Lung microvascular endothelial cell (primary cell): ENCODE measurements at regions not wholly inside any gene's neighbourhood (a gene's known extent, or its start where the extent isn't known, plus 50 kb on each side); places are given as distances from the start of the nearest gene placed in this dataset.

Experiments used
- DNase-seq, 2 donors: peaks; one replicate each; pipeline versions ENCODE4 v3.0.0 to v3.0.0-alpha.2; 2010; ENCODE audit warnings: low read depth in 2 of 2

DNA sequence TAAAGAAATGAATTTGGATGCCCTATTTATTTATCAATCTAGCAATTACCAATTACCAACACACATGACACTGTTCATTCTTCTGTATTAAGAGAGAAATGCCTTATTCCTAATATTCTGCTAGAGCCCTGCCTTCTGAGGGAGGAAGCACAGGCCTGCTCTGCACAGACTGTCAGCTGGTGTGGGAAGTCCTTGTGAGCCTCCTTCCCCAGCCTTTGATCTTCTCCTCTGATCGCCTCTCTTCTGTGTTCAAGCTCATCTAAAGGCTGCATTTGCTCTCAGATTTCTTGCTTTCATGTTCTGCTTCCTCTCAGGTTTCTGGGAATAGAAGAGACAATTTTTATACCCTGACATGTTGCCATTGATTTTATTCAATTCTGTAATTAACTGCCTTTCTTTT is 290.6 kb upstream of the UMPS start:
- no peak for DNase-seq

DNA sequence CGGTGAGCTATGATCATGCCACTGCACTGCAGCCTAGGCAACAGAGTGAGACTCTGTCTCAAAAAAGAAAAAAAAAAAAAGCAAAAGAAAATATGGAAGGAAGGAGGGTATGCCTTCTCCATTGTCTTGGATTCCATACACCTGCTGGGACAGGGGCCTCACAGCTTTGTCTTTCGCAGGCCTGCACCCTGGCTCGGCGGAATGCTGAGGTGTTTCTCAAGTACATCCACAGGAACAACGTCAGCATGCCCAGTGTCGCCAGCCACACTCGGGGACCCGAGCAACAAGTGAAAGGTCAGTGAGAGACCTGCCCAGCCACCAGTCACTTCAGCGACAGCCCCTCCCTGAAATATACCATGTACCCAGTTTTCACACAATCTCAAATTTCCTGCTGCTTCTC is 288.5 kb upstream of the UMPS start:
- no peak for DNase-seq

DNA sequence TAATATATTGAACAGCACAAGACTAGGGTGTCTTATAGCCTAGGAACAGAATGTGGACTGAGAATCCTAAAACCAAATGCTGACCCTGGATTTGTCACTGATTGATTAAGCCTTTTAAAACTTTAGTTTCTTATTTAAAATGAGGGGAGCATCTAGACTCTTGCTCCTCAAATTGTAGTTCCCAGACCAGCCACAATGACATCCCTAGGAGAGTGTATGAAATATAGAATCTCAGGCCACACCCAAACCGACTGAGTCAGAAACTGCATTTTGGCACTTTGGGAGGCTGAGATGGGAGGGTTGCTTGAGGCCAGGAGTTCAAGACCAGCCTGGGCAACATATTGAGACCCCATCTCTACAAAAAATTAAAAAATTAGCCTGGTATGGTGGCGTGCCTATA is 287.8 kb upstream of the UMPS start:
- no peak for DNase-seq

DNA sequence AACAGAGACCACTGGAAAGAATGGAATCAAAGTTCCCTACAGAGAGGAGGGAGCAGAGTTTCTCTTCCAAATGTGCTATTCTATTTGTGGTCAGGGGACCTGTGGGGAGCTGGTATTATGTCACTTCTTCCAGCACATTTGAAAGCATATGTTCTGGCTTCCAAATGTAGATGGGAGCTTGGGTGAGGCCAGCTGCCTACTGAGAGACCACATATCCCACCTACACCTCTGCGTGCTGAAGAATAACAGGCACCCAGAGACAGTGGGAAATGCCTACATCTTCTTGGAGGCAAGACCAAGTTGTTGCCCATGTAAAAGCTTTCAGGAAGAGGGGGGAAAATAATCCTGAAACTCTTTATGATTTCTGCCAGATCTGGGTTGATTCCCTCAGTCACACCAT is 286.8 kb upstream of the UMPS start:
- no peak for DNase-seq

DNA sequence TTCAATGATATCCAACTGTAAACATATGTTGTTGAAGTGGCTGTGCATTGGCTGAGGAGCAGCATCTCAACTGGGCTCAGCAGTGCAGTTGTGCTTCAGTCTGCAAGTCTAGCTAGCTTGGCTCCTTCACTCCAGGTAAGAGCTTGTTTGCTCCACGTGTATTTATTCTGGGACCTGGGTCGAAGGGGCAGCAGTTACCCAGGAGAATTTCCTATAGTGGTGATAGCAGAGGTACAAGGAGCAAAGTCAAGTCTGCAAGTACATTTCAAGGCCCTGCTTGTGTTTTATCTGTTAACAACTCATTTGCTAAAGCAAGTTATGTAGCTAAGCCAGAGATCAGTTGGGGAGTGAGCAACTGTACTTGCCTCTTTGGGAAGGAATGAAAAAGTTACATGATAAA is 286.2 kb upstream of the UMPS start:
- no peak for DNase-seq

DNA sequence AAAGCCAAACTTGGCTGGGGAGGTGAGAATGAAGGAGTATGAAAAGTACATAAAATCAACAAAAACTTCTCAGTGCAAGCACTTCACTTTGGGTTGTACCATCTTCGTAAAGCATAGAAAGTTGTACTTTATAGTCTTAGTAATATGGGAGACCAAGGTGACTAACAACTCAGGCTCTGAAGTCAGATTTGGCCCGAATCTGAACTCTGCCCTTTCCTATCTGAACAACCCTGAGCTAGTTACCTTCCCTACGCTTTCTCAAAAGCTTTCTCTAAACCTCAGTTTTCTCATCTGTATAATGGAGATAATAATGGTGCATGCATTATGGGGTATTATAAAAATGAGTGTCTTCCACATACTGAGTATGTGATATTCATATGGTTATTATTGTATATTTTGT is 285.4 kb upstream of the UMPS start:
- DNase-seq = no peak

DNA sequence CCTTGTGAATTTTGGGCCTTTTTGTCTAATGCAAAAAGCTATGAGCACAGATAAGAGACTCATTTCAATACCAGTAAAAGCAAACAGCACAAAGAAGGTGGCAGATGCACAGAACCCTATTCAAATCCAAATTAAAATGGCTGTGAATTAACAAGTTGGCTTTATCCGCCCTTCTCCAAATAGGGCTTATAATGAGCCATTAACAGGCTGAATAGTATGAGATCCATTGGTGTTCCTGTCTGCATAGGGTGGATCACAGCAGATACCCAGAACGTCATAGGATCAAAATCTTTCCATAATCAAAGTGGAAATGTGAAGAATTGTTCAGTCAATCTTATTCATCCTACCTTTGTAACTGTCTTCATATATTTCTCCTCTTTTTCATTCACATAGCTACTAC is 282.4 kb upstream of the UMPS start:
- DNase-seq = no peak

DNA sequence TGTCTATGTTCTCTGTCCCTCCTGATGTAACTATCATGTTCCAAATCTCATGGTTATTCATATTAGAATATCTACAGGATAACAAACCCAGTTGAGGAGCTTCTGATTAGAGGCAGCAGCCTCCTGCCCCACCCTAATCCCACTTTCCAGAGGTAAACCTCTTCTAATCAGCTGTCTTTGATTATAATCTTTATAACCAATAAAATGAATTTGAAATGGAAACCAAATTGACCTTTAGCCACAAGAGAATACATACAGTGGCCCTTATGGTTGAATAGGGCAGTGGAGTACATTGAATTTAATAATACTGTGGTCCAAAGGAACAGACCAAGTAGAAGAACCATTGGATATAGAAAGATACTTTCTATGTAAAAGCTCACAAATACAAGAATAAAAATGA is 281.3 kb upstream of the UMPS start:
- DNase-seq = no peak

DNA sequence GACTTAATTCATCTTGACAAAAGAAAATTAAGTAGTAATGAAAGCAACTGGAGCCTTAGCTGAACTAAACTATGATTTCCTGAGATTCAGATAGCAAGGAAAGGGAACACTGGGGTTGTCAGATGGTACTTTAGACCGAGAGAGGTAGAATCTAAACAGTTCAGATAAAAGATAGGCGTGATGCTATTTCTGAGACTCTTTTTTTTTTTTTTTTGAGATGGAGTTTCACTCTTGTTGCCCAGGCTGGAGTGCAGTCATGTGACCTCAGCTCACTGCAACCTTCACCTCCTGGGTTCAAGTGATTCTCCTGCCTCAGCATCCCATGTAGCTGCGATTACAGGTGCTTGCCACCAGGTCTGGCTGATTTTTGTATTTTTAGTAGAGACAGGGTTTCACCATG is 279.9 kb upstream of the UMPS start:
- no peak for DNase-seq

DNA sequence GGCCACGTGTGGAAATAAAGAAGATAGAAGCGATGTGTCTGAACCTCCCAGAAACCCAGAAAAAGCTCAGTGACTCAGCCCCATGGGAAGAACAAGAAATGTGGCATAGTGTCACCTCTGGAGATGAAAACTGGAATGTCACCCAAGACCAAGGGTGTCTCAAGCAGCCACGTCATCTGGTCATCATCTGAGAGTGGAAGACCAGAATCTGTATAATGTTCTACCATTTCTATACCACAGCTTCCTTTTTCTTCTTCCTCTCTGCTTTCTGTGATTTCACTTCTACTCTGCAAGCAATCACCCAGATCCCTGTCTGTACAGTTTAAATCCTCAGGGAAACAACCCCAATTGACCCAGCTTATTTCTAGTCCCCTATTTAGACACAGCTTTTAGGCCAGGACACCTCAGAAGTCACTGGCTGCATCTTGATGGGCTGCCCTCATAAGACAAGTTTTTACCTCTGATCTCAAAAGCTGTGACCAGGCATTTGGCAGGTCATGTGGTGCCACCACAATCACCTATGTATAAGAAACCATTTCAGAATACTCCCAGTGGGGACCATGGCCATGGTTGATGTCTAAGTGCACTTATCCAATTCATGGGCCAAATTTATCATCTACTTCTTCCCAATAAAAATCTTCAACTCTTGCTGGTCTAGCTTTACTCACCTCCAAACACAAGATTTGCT is 278.5 kb upstream of the UMPS start:
- no peak for DNase-seq

DNA sequence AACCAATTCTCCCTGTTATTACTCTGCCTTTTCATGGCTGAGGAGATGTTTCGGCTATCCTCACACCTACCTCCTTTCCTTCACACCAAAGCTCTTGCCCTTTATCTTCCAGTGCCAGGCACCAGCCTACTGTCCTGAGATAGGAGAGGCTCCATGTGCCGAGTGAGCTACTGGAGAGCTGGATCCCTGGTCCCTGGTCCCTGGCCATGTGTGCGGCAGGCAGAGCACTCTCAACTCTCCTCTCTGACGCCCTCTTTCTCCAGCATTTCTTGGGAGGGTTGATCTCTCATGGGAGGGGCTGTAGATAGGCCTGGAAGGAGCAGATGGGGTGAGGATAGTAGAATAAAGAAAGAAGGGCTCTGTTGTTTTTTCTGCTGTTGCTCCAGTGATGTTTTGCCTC is 277.1 kb upstream of the UMPS start:
- DNase-seq = no peak

DNA sequence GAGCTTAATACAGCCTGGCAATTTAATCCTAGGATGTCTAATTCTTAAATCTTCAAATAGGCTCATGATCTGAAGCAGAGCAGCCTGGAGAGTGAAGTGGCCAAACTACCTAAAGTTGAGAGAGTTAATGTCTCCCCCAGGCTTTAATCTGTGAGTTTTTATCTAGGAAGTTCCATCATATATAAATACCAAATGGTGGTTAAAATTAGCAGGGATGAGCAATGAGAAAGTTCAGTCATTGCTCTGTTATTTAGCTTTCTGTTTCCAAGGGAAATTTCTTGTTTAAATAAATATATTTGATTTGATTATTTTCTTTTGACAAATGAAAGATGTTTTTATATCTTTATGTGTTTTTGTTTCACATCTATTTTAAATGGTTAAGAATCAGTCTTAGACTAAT is 274.4 kb upstream of the UMPS start:
- DNase-seq = no peak

DNA sequence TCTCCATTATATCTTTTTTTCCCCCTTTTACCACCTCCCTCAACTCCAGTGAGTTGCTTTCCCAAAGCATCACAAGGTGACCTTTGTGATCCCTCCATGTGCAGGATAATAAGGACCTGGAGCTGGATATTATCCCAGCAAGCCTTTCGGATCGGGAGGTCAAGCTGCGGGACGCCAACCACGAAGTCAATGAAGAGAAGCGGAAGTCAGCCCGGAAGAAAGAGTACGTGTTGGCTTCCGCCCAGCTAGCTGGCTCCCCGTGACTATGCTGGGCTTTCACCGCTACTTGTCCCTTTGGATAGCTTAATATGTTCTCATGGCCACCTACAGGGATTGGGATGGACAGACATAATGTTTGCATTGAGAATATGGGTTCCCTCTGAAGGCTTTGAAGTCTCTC is 273.7 kb upstream of the UMPS start:
- peak in 1 of 2 donors; percentile 74 for DNase-seq

DNA sequence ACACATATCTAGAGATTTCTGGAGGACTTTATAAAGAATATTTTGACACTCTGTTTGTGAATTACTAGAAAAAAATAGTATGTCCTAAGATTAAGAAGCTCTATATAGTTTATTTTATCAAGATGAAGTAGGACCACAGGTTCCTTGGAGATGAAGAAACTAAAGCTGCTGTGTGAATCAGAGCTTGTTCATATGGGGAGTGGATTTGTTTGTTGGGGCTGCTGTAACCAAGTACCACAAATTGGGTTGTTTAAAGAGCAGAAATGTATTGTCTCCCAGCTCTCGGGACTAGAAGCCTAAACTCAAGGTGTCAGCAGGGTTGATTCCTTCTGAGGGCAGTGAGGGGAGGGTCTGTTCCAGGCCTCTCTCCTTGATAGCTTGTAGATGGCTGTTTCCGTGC is 270.6 kb upstream of the UMPS start:
- no peak for DNase-seq

DNA sequence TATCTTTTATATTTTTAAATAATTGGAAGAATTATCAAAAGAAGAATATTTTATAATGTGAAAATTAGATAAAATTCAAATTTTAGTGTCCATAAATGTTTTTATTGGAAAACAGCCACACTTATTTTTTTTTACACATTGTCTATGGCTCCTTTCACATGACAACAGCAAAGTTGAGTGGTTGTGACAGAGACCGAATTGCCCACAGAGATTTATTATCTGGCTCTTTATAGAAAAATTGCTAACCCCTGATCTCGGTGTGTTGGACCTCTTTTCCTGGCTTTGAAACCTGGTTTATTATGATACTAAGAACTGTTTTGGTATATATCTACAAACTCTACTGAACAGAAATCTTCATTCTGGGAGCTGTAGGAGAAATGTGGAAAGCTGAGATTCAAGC is 269.1 kb upstream of the UMPS start:
- DNase-seq = peak in 1 of 2 donors; percentile 53

DNA sequence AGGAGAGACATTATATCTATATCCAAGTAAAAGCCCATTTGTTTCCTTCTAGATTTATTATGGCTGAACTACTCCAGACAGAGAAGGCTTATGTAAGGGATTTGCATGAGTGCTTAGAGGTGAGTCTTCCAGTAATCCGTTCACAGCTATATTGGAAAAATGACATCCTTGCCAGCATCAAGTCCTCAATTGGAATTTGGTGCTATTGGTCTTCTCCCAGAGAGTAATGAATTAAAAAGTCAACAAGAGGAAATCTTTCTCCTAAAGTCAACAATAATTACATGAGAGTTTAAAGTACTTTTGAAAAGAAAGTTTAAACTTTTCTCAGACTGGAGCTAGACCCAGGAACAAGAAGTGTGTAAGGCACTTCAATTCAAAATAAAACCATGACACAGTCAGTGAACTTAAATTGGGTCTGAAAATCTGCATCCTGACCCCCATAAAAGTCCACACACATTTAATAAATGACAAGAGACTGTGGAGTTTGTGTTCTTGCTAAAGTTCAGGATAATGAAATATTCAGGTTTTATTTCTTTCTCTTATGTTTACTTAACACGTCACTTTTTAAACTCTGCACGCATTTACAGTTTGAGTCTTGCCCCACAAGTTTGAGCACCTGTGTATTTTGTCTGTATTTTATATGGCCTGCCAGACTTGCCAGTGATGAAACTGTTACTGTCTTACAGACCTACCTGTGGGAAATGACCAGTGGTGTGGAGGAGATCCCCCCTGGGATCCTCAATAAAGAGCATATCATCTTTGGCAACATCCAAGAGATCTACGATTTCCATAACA is 268.2 kb upstream of the UMPS start:
- DNase-seq = no peak

DNA sequence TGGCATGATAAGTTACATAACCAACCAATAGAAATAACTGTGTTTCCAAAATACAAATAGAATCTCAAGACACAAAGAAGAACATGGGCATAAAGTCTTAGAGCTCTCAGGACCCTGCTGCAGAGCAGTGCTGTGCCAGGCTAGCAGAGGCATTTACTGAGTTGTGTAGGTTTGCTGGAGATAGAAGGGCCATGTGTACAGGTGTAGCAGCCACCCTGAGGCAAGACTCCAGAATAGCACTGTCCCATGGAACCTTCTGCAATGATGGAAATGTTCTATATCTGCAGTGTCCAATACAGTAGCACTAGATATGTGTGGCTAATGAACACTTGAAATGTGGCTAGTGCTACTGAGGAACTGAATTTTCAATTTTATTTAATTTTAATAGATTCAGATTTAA is 267.0 kb upstream of the UMPS start:
- no peak for DNase-seq

DNA sequence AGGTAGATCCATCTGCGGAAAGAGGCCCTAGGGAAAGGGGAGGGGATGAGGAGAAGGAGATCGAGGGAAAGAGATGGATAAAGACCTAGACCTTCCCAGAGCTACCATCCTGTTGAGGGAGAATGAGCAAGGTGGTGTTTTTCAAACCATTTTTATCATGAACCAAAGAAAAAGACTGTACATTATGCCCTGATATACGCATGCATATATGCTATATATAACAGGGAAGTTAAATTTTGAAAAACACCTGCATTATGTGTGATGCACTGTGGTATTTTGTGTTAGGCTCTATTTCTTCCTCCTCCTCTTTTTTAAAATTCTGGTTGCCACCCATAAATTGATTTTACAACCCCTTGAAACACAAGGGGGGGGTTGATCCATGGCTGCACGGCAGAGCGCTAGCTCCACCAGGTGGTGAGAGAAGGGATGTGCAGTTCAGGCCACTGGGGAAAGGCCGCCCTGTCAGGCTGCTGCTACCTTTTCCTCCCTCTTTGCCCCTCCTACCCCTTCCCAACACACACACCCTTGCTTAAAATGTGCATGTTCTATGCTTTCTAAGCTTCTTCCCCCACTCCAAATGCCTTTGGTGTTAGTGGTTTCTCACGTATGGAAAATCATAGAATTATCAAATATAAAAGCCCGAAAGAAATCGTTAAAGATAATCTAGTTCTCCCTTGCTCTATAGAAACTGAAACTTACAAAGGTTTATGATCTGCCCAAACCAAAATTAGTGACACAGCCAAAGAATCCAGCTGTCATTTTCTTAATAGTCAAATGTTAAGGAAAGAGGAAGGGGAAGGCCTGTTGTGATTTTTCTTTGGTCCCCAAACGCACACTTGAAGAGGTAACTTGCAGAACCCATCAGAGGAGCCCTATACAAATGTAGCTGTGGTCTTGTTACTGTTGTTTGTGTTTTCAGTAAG is 262.0 kb upstream of the UMPS start:
- peak; percentile 50 to 67 for DNase-seq

DNA sequence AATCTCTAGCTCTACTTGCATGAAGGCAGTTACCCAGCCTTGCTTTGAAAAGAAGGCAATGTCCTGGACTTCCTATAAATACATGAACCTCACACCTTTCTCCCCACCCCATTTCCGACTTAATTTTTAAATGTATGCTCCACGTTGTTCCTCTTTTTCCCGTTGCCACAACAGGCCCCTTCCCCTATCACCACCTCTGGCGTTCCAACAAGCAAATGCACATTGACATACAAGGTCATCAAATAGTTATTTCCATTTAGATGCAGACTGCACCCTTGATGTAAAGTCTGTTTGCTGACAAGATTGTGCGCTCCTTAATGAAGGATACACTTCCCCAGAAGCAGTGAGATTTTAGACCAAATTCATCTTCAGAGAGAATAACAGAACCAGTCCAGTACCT is 260.7 kb upstream of the UMPS start:
- no peak for DNase-seq

DNA sequence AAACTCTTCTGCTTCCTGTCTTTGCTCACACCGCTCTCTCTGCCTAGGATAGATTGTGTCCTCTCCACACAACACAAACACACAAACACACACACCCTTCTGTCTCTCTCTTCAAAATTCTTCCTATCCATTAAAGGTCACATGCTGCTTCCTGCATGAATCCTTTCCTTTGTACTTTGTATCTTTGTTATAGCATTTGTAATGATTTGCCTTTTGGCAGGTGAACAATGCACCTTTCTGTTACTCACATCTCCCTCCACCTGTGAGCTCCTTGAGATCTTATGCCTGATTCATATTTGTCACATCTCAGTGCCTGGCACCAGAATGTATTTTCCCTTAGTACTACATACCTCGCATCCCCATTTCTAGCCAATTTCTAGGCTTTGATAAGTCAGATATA is 251.4 kb upstream of the UMPS start:
- no peak for DNase-seq

DNA sequence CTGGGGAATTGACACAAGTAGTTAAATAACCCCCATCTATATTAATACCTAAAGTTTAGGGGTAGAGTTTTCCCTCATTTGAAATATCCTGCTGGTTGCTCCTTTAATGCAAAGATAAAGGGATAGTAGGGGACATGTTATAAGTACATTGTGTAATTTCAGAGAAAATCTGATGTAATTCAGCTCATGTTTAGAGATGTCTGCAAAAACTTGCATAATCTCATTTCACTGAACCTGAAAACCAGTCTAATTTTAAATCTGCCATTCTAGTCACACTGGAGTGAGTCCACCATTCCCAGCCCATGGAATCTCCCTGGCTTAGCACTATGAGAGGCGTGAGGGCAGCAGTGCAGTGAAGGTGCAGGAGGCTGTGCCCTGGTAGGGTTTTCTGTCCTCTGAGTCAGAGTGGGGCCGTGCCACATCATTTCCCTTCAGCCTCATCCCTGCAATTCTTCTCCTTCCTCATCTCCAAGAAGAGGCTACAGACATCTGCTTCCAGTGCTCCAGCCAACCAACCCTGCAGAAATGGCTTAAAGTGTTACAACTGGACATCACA is 246.3 kb upstream of the UMPS start:
- peak in 1 of 2 donors; percentile 21 for DNase-seq

DNA sequence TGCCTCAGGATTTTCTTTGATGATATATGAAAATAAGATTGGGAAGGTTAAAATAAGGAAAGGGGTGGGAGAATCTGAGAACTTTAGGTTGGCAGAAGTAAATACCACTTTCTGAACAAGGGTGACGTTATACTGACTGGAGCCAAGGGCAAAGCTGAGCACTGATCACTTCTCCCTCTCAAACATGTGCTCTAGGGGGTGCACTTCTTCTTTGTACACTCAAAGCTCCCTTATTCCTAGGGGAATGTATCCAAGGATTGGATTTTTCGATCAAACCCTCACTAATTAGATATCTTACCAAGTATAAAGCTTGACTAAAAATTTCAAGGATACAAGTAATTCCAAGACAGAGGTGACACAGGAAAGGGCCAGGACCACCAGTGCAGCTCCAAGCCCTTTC is 243.9 kb upstream of the UMPS start:
- no peak for DNase-seq
